ENCODE measurements at regions not wholly inside any gene's neighbourhood (a gene's known extent, or its start where the extent isn't known, plus 50 kb on each side); places are given as distances from the start of the nearest gene placed in this dataset.
"Not testable (repeated sequence)": the region's sequence is repeated elsewhere in the genome, so short reads cannot be mapped to it uniquely, and the experiment has no call there.

GRCh38 chr11:115664313-115664712, 160.1 kb upstream of the CADM1 start:
- no peak for DNase-seq

GRCh38 chr11:115663790-115664189, 159.6 kb upstream of the CADM1 start:
- DNase-seq = no peak

DNA sequence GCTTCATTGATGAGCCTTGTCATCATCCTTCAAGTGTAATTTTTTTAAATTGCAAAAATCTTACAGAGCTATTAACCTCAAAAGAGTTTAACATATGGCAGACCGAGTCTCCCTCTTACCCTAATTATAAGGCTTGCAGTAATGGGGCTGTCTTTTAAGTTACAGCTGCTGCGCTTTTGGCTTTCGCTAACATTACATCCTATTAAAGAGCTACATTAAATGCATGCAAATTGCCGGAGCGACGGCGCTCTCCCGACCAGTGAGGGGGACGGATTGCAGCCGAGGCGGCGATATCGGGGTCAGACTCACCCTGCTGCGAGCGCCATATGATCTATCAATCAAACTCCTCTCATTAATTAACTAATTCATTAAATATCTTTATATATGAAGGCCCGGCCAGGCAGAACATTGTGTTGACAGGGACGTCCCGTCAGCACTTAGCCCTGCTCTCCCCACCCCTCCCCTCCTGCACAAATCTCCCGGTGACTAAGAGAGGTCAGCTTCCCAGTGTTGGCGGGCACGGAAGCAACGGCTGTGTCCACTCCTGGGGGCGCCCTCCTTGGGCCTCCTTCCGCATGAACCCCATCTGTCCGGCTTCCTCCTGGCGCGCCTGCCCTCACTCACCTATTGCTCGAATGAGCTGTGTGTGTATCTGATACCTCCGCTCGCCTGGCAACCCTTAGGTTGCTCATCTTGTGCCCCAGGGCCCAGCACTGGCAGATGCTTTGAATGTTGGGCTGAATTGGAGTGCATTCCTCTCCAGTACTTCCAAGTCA, 156.0 kb upstream of the CADM1 start:
- DNase-seq = no peak

DNA sequence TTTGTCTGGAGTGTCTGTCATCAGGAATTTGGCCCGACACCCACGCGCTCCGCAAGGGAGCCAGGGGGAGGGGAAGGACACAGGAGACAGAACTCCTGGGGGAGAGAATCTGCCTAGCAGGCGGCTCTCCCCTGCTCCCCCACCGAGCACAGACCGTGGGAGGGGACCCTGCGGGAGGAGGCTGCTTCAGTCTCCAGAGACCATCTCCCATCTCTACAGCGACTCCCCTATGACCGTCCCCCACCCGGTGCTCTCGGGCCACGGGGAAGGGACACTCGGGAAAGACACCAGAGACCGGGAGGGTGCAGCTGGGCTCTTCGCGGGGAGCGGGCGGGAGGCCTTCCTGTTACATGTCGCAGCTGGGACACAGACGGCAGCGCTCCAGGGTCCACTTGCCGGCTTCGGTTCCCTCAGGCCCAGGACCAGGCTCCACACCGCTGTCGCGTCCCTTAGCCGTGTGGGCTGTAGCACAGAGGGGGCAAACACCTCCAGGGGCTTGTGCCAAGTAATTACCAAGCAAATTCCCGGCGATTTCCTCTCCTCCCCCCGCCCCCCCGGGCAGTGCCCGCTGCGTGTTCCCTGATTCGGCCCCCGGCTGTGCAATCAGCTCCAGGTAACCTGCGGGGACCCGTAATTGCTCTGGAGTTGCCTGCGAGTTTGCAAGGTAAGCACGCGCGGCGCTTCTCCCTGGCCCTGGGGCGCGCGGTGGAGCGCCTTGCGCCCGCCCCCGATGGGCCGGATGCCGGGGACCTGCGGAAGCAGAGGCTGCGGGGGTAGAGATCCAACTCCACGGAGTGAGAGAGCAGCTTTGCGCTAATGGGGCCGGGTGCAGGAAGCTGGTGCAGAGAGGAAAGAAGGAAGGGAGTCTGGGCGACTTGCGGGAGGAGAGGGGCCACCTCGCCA, 155.1 kb upstream of the CADM1 start:
- peak; percentile 36 for DNase-seq

DNA sequence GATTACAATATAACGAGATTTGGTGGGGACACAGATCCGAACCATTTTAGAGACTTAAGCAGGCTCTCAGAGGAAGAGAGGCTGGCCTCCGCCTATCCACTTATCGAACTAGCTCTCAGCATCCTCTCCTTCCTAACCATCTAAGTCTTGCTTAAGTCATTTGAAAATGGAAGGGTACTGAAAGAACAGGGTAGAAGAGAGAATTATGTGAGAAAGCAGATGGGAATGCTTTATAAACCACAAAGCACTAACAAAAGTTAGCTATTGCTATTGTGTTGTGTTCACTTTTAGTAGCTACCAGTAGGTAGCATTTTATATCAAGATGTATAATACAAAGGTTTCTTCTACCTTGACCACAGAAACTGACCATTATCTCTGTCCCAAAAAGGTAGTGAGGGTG, 153.4 kb upstream of the CADM1 start:
- no peak for DNase-seq

GRCh38 chr11:115656669-115657068, 152.5 kb upstream of the CADM1 start:
- no peak for DNase-seq

GRCh38 chr11:115656041-115656440, 151.8 kb upstream of the CADM1 start:
- DNase-seq = no peak

- no peak for DNase-seq
Measured at GRCh38 chr11:115654792-115655191, 150.6 kb upstream of the CADM1 start.

- DNase-seq = no peak
Measured at GRCh38 chr11:115653926-115654325, 149.7 kb upstream of the CADM1 start.

DNA sequence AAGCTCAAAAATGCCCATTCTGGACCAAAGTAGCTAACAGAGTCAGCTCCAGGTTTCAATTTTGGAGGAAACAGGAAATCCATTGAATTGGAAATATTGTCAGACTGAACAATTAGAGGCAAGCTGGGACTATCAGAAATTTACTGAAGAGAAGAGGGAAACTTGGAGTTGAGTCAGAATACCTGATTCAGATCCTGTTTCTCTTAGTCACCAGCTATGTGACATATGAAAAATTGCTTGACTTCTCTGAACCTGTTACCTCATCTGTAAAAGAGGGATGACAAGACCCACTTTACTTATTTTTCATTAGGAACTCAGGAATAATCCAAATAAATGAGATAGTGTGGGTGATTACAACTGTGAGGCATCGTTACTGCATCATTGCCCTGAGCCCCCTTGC, 148.9 kb upstream of the CADM1 start:
- DNase-seq = peak; percentile 11

DNA sequence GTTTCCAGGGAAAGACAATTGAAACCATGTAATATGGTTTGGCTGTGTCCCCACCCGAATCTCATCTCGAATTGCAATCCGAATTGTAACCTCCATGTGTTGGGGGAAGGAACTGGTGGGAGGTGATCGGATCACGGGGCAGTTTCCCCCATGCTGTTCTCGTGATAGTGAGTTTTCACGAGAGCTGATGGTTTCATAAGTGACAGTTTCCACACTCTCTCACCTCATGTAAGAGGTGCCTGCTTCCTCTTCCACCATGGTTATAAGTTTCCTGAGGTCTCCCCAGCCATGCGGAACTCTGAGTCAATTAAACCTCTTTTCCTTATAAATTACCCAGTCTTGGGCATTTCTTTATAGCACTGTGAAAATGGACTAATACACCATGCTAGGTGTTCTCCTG, 148.3 kb upstream of the CADM1 start:
- peak; percentile 40 for DNase-seq

DNA sequence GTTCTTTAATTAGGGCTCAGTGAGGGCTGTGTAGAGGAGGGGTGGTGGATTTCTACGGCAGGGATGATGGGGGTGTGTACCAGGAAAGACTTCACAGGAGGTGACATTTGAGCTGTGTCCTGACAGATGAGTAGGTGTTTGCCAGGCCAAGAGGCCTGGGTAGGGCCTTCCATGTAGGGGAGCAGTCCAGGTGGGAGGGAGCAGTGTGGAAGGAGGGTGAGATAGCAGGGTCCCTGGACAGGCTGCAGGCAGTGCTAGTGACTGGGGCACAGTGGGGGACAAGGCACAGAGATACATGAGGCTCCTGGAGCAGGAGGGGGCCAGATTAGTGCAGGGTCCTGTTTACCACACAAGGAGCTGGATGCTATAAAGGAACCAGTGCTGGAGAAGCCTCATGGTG, 147.9 kb upstream of the CADM1 start:
- no peak for DNase-seq

DNA sequence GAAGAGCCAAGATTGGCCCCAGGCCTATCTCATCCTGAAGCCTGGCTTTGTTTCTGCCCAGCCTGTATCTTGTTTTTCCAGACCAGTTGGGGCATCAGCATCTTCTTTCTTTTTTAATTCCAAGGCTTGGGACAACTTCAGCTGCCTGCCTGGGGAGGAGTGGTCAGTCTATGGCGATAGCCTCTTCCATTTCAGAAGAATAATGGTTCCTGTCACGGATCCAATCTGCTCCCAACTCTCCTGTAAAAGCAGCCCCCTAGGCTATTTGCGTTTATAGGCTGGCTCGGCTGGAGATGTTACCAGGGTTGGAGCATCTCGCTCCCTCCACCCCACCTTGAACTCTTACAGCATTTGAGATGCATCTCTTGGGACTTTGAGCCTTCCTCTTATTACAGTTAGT, 145.2 kb upstream of the CADM1 start:
- DNase-seq = no peak

- no peak for DNase-seq
Measured at GRCh38 chr11:115645631-115646317, 141.6 kb upstream of the CADM1 start.

GRCh38 chr11:115644856-115645255, 140.6 kb upstream of the CADM1 start:
- DNase-seq = no peak

- DNase-seq = no peak
Measured at GRCh38 chr11:115643549-115644270, 139.5 kb upstream of the CADM1 start.

DNA sequence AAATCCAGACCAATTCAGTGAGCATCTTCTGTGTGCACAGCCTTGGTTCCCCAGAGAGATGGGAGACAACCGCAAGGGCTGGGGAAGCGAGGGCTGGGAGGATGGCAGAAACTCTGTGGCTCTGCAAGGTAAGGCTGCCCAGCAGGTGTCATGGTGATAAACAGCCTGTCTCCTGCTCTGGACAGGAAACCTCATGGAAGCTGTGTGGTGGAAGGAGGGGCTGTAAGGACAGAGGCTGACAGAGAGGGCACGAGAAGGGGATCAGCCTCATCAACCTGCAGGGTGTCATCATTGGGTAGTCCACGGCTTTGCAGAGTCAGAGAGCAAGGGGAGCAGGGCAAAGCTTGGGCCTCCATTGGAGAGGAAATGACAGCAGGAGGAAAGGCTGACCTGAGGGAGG, 138.4 kb upstream of the CADM1 start:
- DNase-seq = no peak

DNA sequence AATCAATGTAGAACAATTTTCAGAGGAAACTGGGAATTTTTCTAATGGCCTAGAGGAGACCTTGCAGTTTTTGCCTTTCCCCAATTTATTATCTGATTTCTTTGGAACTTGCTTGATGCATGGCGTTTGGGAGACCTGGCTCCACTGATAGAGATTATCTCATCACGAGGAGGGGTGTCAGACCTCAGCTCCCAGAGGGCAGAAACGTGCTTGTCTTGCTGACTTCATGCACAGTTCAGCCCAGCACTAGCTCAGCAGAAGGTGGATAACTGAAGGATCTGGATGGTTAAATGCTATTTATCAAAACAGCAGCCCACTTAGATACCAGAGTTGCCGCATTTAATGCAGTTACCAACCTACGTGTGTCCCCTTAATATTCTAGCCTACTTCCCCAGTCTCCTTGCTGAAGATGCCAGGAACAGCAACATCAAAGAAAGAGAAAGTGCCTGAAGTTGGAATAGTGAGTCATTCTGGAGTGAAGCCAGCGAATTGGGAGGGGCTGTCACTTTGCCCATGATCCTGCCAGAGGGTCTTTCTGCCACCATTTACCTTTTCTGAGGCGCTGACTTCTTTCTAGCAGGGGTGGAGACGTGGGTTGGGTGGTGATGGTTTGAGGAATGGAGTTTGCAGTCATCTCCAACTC, 133.5 kb upstream of the CADM1 start:
- DNase-seq = no peak

DNA sequence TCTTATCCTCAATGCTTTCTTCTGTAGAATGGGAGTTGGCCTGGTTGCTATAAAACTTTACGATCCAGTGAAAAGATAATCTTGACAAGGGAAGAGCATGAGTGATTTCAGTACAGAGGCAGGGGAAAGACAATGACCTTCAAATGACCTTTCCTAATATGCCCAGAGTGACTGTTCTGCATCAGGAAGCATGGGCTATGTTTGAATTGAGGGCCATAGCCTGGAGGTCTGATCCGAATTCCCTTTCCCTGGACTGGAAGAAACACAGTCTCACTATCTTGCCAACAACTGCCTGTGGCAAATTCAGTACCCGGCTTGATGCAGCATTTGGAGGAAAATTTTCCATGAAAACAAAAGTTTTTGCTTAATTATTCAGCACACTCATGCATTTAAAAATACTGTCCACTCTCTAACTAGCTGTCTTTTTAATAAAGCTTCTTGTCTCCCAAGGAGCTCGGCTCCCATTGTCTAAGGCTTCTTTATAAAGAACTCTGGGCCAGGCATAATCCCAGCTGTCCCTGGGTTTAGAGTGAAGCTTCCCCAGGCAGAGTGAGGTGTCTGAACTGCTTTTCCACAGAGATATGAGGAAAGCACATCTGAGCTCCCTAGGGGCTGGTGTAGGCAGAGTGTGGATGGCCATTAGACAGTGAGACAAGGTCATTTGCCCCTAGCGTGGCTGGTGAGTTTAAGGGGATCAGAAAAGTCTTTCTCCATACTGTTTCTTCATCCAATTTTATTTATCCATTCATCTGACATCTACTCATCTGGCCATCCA, 132.7 kb upstream of the CADM1 start:
- DNase-seq = no peak

GRCh38 chr11:115633977-115634376, 129.8 kb upstream of the CADM1 start:
- not testable (repeated sequence) for DNase-seq

DNA sequence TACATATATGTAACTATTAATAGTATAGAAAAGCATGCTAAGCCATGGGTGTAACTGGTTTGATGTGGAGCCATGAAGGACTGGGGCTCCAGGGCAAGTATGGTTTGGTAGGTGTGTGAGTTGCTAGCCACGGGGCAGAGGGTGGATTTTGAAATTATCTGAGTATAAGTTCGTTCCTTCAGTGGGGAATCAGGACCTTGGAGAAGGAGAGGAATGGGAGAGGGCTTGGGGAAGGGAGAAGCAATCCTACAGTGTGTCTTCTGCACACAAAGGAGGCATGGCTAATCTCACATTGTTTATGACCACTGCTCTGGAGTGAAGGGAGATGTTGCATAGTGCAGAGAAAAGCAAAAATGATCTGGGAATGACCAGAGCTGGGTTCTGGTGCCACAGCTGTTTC, 127.8 kb upstream of the CADM1 start:
- DNase-seq = no peak

- no peak for DNase-seq
Measured at GRCh38 chr11:115631609-115632008, 127.4 kb upstream of the CADM1 start.
